Endothelial cell of umbilical vein (primary cell): ENCODE measurements at regions not wholly inside any gene's neighbourhood (a gene's known extent, or its start where the extent isn't known, plus 50 kb on each side); places are given as distances from the start of the nearest gene placed in this dataset.
"Not testable (repeated sequence)": the region's sequence is repeated elsewhere in the genome, so short reads cannot be mapped to it uniquely, and the experiment has no call there.

Experiments
- BruUV-seq: library from RNA; stranded (reverse); fragments of 400-500 nt; replicated peaks from 2 replicates; lab custom pipeline; 2021; lab: Mats Ljungman, UMichigan
- CTCF ChIA-PET: fragments of 300-600, 350-600 bp; sonication (Branson Sonifier 250); formaldehyde crosslinking; loops from one replicate; lab custom pipeline; 2021; ENCODE audit warnings: antibody characterized with exemption, inconsistent platforms; lab: Charles Lee
- POLR2A ChIA-PET: fragments of 300-600, 350-600 bp; sonication (Branson Sonifier 250); formaldehyde crosslinking; loops from one replicate; lab custom pipeline; 2021; ENCODE audit warnings: antibody characterized with exemption, inconsistent platforms; lab: Charles Lee
- DNase-seq: peaks from one replicate; pipeline ENCODE4 v3.0.0-alpha.2; 2011; ENCODE audit warnings: low read depth, low spot score
- FAIRE-seq: peaks from 2 replicates; lab custom pipeline; 2011; peaks lifted over from hg19 to GRCh38; lab: Jason Lieb, UNC
- H2AFZ ChIP-seq: 2 replicates; pipeline ENCODE4 v1.6.0; 2012; ENCODE audit warnings: low read depth, low read length, control low read depth, inconsistent platforms
- H3K27ac ChIP-seq: 2 replicates; pipeline ENCODE4 v1.5.1; 2011; ENCODE audit warnings: low read depth, mild to moderate bottlenecking, control low read depth, low read length, moderate library complexity; ENCODE audit not compliant: insufficient read depth
- H3K27me3 ChIP-seq, 2 experiments: 2 replicates each; pipeline versions ENCODE4 v1.6.0 to v1.6.1; 2011; ENCODE audit warnings: low read length in 2 of 2, mixed read lengths in 1 of 2; ENCODE audit not compliant: control insufficient read depth in 2 of 2, insufficient read depth in 2 of 2
- H3K36me3 ChIP-seq, 2 experiments: 2 replicates in 1 of 2; 3 replicates in 1 of 2; pipeline ENCODE4 v1.5.1; 2011; ENCODE audit warnings: low read length in 2 of 2, mild to moderate bottlenecking in 1 of 2, moderate library complexity in 1 of 2; ENCODE audit not compliant: control insufficient read depth in 2 of 2, insufficient read depth in 2 of 2; ENCODE audit errors: extremely low read depth in 1 of 2
- H3K4me1 ChIP-seq: 3 replicates; pipeline ENCODE4 v1.5.1; 2011; ENCODE audit warnings: mild to moderate bottlenecking, low read length; ENCODE audit not compliant: control insufficient read depth, insufficient read depth; ENCODE audit errors: extremely low read depth
- H3K4me2 ChIP-seq: 2 replicates; pipeline ENCODE4 v1.6.1; 2011; ENCODE audit warnings: low read length, control low read depth, mixed read lengths; ENCODE audit not compliant: insufficient read depth
- H3K4me3 ChIP-seq, 3 experiments: fragments of 200-600 bp in 1 of 3; sonication (generic), shearing (Covaris generic) in 1 of 3; replicated peaks in 1 of 3; 2 replicates each; pipeline ENCODE4 v1.5.1; 2011 to 2016; ENCODE audit warnings: control low read depth in 3 of 3, low read length in 3 of 3, mild to moderate bottlenecking in 2 of 3, inconsistent platforms in 1 of 3, low read depth in 1 of 3, moderate library complexity in 1 of 3; ENCODE audit not compliant: insufficient read depth in 1 of 3
- H3K79me2 ChIP-seq: 2 replicates; pipeline ENCODE4 v1.6.0; 2012; ENCODE audit warnings: low read length, inconsistent platforms; ENCODE audit not compliant: control insufficient read depth, insufficient read depth
- H3K9ac ChIP-seq: replicated peaks from 2 replicates; pipeline ENCODE3; 2011; ENCODE audit warnings: low read length, control low read depth; ENCODE audit not compliant: insufficient read depth; ENCODE audit errors: extremely low read depth
- H3K9me1 ChIP-seq: replicated peaks from 3 replicates; pipeline ENCODE4 v1.6.0; 2011; ENCODE audit warnings: mild to moderate bottlenecking, low read length; ENCODE audit not compliant: control insufficient read depth, insufficient read depth; ENCODE audit errors: extremely low read depth
- H3K9me3 ChIP-seq: replicated peaks from 2 replicates; pipeline ENCODE4 v1.5.1; 2012; ENCODE audit warnings: low read length, inconsistent platforms; ENCODE audit not compliant: control insufficient read depth, insufficient read depth
- H4K20me1 ChIP-seq: replicated peaks from 2 replicates; pipeline ENCODE3; 2011; ENCODE audit warnings: mild to moderate bottlenecking, low read length; ENCODE audit not compliant: control insufficient read depth, insufficient read depth; ENCODE audit errors: extremely low read depth
- CTCF ChIP-seq, 2 donors: IDR thresholded peaks; 1 replicate in 1 of 2; 2 replicates in 1 of 2; pipeline ENCODE4 v1.5.1; 2011; ENCODE audit warnings: low read length in 2 of 2, mild to moderate bottlenecking in 2 of 2, moderate library complexity in 2 of 2, control low read depth in 1 of 2, inconsistent platforms in 1 of 2, low read depth in 1 of 2; ENCODE audit not compliant: insufficient read depth in 1 of 2; ENCODE audit errors: extremely low read depth in 1 of 2
- EZH2 ChIP-seq: IDR thresholded peaks from 2 replicates; pipeline ENCODE4 v1.6.1; 2012; ENCODE audit warnings: borderline replicate concordance, low read depth, mild to moderate bottlenecking, moderate library complexity, low read length, inconsistent platforms; ENCODE audit not compliant: severe bottlenecking
- GATA2 ChIP-seq: IDR thresholded peaks from 2 replicates; pipeline ENCODE4 v1.7.0; 2011; ENCODE audit warnings: low read depth, mild to moderate bottlenecking, moderate library complexity, mixed read lengths, low read length; ENCODE audit not compliant: insufficient read length, insufficient read depth
- dilution Hi-C: fragments of 300-500 bp; cut with MboI; formaldehyde crosslinking; loops from one replicate; pipeline ENCODE4 v1.15.0; 2019; ENCODE audit warnings: low sequenced_read_pairs; ENCODE audit not compliant: extremely low pct_ligation_motif_present
- intact Hi-C: fragments of 100-400 bp; cut with micrococcal nuclease; formaldehyde crosslinking; loops from one replicate; pipeline ENCODE4 v1.10.0; 2022

- BruUV-seq = no TSS peak
- peak; percentile 28 for FAIRE-seq
- peak; percentile 28 for DNase-seq
- Histone ChIP-seq H3K9me1 (no peaks in the 10 kb centered on the region), H4K20me1 (no peaks in the 10 kb centered on the region), H2AFZ (no peak overlapping the region), H3K27ac (no peak overlapping the region), H3K27me3 (no peaks in the 10 kb centered on the region), H3K4me1 (peaks cover 6% of the 10 kb centered on the region), H3K4me2 (no peak overlapping the region), H3K9me3 (no peaks in the 10 kb centered on the region), H3K36me3 (no peaks in the 10 kb centered on the region), H3K79me2 (no peaks in the 10 kb centered on the region), H3K9ac (no peak overlapping the region), H3K4me3 (no peak overlapping the region)
- ChIA-PET CTCF (interaction anchor here (0.7 to 1.3 kb wide), 5 partner anchors 9 to 506 kb away, joined by 4 to 21 read pairs (median 4); partner anchors contain the start of gene CRCP), POLR2A (no interaction called here)
- intact Hi-C loops (loop anchor here (1.0 kb wide), 1 partner anchor 292 kb away; no protein-coding TSS in a partner anchor), dilution Hi-C loops (no loop called here)
- TF ChIP-seq EZH2 (no peak), GATA2 (no peak), CTCF (IDR thresholded peaks at IDR 0.05; ENCODE audit: extremely low read depth in 1 of 2, insufficient read depth in 1 of 2, low read depth in 1 of 2, low read length in 2 of 2) (peak; percentile 60 to 75)
Measured at GRCh38 chr7:65722361-65722792, 150.5 kb upstream of the VKORC1L1 start.

DNA sequence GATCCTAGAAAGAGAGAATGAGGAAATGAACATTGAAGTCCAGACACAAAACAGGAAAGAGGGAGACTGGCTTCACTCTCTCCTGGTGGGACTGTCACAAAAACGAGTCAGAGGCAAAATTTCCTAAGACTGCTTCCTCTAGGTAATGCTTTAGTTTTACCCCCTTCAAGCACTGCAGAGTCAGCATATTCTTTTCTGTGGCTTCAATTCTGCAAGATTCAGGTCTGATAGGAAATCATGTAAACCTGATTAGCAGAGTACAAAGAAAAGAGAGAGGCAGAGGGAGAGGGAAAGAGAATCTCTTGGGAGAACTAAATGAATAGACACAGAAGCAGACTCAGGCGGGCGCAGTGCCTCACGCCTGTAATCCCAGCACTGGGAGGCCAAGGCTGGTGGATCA lies 145.7 kb upstream of the VKORC1L1 start:
- H3K36me3 ChIP-seq, H4K20me1 ChIP-seq, H3K4me2 ChIP-seq, H3K4me1 ChIP-seq, dilution Hi-C loops, intact Hi-C loops, FAIRE-seq, H3K27ac ChIP-seq, H3K27me3 ChIP-seq, H2AFZ ChIP-seq, H3K79me2 ChIP-seq, CTCF ChIA-PET, H3K9me1 ChIP-seq, POLR2A ChIA-PET, H3K9ac ChIP-seq, H3K4me3 ChIP-seq, BruUV-seq, H3K9me3 ChIP-seq, DNase-seq: not testable (repeated sequence)
